ENCODE measurements at regions not wholly inside any gene's neighbourhood (a gene's known extent, or its start where the extent isn't known, plus 50 kb on each side); places are given as distances from the start of the nearest gene placed in this dataset.

DNA sequence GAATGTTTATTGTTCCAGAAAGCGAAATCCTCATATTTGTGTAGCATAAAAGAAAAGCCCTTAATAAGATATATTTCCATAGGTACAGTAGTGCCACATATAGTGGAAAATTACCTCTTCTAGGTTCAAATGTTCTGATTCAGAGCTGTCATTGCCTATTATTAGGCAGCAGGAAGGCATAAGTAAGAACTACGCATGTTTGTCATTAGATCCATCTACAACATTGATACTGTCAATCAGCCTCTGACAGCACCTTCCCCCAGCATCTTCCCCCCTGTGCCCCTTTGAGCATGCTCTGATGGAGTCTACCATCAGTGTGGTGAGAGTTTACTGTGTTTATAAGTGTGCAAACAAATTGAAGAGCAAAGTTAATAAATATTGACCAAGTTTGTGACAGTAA is 816.1 kb downstream of the TLE4 start:
- H3K4me3 ChIP-seq (ENCODE audit: low read depth, low read length), result no peak overlapping the region
- TF ChIP-seq, protein P1, sequence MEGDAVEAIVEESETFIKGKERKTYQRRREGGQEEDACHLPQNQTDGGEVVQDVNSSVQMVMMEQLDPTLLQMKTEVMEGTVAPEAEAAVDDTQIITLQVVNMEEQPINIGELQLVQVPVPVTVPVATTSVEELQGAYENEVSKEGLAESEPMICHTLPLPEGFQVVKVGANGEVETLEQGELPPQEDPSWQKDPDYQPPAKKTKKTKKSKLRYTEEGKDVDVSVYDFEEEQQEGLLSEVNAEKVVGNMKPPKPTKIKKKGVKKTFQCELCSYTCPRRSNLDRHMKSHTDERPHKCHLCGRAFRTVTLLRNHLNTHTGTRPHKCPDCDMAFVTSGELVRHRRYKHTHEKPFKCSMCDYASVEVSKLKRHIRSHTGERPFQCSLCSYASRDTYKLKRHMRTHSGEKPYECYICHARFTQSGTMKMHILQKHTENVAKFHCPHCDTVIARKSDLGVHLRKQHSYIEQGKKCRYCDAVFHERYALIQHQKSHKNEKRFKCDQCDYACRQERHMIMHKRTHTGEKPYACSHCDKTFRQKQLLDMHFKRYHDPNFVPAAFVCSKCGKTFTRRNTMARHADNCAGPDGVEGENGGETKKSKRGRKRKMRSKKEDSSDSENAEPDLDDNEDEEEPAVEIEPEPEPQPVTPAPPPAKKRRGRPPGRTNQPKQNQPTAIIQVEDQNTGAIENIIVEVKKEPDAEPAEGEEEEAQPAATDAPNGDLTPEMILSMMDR (IDR thresholded peaks at IDR 0.05; ENCODE audit: control insufficient read depth, extremely low read depth, insufficient read depth), result no peak
- DNase-seq (ENCODE audit: low read depth), result no peak

DNA sequence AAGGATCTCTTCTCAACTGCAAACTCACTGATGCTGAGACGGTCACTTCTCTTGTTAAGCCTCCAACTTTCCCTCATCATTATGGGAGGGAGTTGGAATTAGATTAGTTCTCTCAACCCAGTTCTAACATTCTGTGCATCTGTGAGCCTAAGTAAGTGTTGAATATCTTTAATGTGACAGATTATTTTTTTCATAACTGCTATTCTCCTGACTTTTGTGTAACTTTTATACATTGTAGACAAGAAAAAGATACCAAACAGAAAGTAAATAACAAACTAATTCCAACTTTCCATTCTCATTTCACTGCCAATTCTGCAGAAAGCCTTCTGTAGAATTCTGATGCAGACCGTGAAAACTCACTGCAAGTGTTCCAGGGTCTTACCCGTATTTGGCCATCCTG is 813.5 kb downstream of the TLE4 start:
- no peak for DNase-seq (ENCODE audit: low read depth)
- H3K4me3 ChIP-seq (ENCODE audit: low read depth, low read length), result no peak overlapping the region
- TF ChIP-seq, protein P1 (IDR thresholded peaks at IDR 0.05; ENCODE audit: control insufficient read depth, extremely low read depth, insufficient read depth), result no peak

DNA sequence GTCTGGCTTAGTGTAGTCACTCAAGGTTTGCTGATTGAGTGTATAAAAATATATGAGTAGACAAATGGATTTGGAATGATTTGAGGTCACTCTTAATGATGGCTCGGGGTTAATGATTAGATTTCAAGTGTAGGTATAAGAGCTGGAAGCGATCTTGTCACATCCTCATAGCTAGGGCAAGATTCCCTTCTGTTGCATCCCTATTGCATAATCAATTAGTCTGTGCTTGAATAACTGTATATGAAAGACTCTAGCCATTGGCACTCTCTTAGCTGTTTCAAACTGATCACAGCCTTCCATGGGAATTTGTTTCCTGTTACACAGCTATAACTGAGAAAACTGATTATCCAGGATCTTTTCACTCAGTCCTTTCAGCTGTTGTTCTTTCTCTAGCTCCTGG is 811.6 kb downstream of the TLE4 start:
- TF ChIP-seq, protein P1 (IDR thresholded peaks at IDR 0.05; ENCODE audit: control insufficient read depth, extremely low read depth, insufficient read depth), result no peak
- no peak overlapping the region for H3K4me3 ChIP-seq (ENCODE audit: low read depth, low read length)
- DNase-seq (ENCODE audit: low read depth), result no peak

DNA sequence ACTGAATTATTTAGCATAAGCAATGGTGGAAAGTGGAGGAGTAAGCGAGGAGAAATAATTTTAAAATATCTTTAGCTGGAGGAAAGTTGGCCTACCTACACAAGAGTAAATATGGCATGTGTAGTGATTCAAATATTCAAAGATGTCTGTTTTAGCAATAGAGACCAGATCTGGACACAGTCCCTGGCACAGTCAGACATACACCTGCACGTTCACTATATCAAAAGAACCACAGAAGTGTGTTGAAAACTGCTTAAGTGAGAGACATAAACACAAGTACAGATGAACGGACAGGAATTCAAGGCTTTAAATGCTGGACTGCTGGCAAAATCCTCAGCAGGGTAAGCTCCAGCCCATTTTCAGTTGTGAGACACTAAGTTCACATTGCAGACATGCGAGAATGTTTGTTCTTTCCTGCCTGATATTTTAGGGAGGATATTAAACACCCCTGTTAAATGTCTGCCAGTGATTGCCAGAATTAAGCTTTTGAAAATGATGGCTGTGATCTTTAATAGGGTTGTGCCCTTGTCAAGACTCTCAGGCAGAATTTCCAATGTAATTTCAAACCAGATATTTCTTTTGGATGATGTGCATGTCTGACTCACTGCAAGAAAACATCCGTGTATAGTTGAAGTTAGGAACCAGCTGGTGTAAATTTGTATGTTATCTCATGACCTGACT is 810.6 kb downstream of the TLE4 start:
- no peak for DNase-seq (ENCODE audit: low read depth)
- no peak overlapping the region for H3K4me3 ChIP-seq (ENCODE audit: low read depth, low read length)
- TF ChIP-seq, protein P1 (IDR thresholded peaks at IDR 0.05; ENCODE audit: control insufficient read depth, extremely low read depth, insufficient read depth), result no peak

DNA sequence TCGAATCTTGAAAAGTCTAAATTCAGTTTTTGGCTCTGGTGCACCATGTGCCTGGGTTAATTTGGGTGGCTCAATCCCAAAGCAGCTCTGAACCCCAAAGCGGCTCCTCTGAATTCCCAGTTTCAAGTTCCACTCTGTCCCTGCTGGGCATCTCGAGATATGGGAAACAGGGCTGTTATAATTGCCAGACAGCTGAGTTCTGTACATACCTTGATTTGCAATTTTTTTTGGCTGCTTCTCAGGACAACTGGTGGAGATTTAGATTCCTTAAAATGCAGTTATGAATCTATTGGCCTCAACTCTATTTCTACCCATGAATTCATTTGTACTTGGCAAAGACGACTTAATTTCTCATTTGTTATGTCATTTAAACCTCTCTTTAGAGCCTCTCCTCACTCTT is 808.5 kb downstream of the TLE4 start:
- TF ChIP-seq, protein P1 (IDR thresholded peaks at IDR 0.05; ENCODE audit: control insufficient read depth, extremely low read depth, insufficient read depth), result no peak
- no peak overlapping the region for H3K4me3 ChIP-seq (ENCODE audit: low read depth, low read length)
- no peak for DNase-seq (ENCODE audit: low read depth)

DNA sequence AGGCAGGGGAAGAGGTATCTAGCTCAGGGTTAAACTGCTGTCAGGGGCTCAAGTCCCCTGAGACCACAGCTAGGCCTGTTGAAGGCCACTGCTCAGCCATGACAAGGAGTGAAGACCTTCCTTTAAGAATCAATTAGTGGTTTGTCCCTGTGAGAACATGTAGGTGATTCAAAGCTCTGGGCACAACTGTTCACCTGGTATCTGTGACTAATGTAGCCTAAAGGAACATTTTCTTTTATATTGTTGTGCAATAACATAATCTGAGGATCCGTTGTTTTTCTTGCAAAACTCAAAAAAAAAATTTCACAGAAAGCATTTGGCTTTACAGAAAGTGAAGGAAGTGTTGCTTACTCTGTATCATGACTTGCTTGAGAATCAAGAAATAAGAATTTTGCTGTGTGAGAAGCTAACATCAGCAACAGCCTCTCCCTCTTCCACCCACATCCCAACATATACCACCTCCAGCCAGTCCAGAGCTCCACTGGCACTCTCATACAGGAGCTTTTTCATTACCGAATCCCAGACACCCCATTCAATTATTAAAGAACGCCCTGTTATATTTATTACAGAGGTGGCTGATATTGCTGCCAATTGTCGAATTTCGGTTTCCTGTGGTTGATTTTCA is 807.0 kb downstream of the TLE4 start:
- no peak for DNase-seq (ENCODE audit: low read depth)
- H3K4me3 ChIP-seq (ENCODE audit: low read depth, low read length), result no peak overlapping the region
- TF ChIP-seq, protein P1 (IDR thresholded peaks at IDR 0.05; ENCODE audit: control insufficient read depth, extremely low read depth, insufficient read depth), result no peak

DNA sequence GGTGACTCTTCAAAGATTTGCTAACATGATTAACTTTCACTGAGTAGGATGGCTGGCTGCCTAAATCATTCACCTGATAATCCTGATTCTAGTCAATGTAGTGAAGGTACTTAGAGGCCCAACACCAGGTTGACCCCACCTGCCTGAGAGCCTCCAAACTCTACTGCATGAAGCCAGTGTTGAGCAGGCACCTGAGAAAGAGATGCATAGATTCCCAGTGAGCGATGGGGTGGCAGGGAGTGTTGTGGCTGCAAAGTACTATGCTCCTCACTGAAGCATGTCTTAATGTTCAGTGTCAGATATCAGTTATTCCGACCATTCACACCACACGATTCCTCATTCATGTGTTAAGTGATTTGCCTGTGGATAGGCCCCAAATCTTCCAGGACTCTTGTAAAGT is 804.4 kb downstream of the TLE4 start:
- TF ChIP-seq, protein P1 (IDR thresholded peaks at IDR 0.05; ENCODE audit: control insufficient read depth, extremely low read depth, insufficient read depth), result no peak

More for the DNA sequence above, 804.4 kb downstream of the TLE4 start:
- H3K4me3 ChIP-seq (ENCODE audit: low read depth, low read length), result no peak overlapping the region
- DNase-seq (ENCODE audit: low read depth), result no peak
